ENCODE measurements at regions not wholly inside any gene's neighbourhood (a gene's known extent, or its start where the extent isn't known, plus 50 kb on each side); places are given as distances from the start of the nearest gene placed in this dataset.

DNA sequence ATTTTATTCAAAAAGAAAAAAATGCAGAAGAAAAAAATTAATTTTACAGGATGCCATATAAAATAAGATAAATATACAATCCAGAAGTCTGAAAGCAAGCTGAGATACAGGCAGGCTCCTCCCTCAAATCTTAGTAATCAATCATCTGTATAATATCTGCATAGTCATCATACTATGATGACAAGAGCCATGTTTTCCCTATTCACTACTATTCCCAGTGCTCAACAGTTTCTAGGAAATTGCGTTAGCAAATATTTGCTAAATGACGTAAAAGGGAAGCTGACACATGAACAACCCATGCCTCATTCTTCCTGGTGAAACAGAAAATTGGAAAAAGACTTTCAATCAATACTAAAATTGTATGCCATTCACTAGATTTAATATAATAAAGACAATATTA is 793.2 kb downstream of the SUCLG1 start:
- Histone ChIP-seq H3K27ac (no peak overlapping the region), H3K79me2 (no peaks in the 10 kb centered on the region), H3K27me3 (no peaks in the 10 kb centered on the region), H4K20me1 (ENCODE audit: insufficient read depth, poor library complexity, severe bottlenecking) (no peaks in the 10 kb centered on the region), H3K4me2 (no peak overlapping the region), H3K9me2 (replicated peaks; ENCODE audit: insufficient read depth) (no peaks in the 10 kb centered on the region), H2AFZ (no peak overlapping the region), H3K4me1 (ENCODE audit: insufficient read depth) (no peaks in the 10 kb centered on the region), H3K36me3 (replicated peaks; ENCODE audit: insufficient read depth, low read depth) (no peaks in the 10 kb centered on the region), H3K9me3 (ENCODE audit: low read depth) (no peaks in the 10 kb centered on the region), H3K4me3 (no peak overlapping the region)
- 79% methylated on average over 2 of the region's 2 CpGs for WGBS (ENCODE audit: low lambda C conversion rate, missing lambda C conversion rate)
- no peak for TF ChIP-seq EZH2phosphoT487 (IDR thresholded peaks at IDR 0.05; ENCODE audit: low read depth, severe bottlenecking, unreplicated experiment)
- no peak for TF ChIP-seq CTCF (IDR thresholded peaks at IDR 0.05; ENCODE audit: poor library complexity)
- TF ChIP-seq EZH2 (IDR thresholded peaks at IDR 0.05; ENCODE audit: borderline replicate concordance), result no peak
- DNase-seq (ENCODE audit: low spot score), result no peak

- Histone ChIP-seq H3K9me3 (ENCODE audit: low read depth) (no peaks in the 10 kb centered on the region), H3K9me2 (replicated peaks; ENCODE audit: insufficient read depth) (no peaks in the 10 kb centered on the region), H3K27ac (no peak overlapping the region), H3K4me1 (ENCODE audit: insufficient read depth) (no peaks in the 10 kb centered on the region), H3K27me3 (no peaks in the 10 kb centered on the region), H3K4me2 (no peak overlapping the region), H3K4me3 (no peak overlapping the region), H2AFZ (no peak overlapping the region), H4K20me1 (ENCODE audit: insufficient read depth, poor library complexity, severe bottlenecking) (no peaks in the 10 kb centered on the region), H3K79me2 (no peaks in the 10 kb centered on the region), H3K36me3 (replicated peaks; ENCODE audit: insufficient read depth, low read depth) (no peaks in the 10 kb centered on the region)
- TF ChIP-seq CTCF (IDR thresholded peaks at IDR 0.05; ENCODE audit: poor library complexity) (no peak), EZH2 (IDR thresholded peaks at IDR 0.05; ENCODE audit: borderline replicate concordance) (no peak), EZH2phosphoT487 (IDR thresholded peaks at IDR 0.05; ENCODE audit: low read depth, severe bottlenecking, unreplicated experiment) (no peak)
- DNase-seq (ENCODE audit: low spot score), result no peak
- 94% methylated on average over 1 of the region's 1 CpG for WGBS (ENCODE audit: low lambda C conversion rate, missing lambda C conversion rate)
Measured at GRCh38 chr2:83665154-83665553, 793.9 kb downstream of the SUCLG1 start.

DNA sequence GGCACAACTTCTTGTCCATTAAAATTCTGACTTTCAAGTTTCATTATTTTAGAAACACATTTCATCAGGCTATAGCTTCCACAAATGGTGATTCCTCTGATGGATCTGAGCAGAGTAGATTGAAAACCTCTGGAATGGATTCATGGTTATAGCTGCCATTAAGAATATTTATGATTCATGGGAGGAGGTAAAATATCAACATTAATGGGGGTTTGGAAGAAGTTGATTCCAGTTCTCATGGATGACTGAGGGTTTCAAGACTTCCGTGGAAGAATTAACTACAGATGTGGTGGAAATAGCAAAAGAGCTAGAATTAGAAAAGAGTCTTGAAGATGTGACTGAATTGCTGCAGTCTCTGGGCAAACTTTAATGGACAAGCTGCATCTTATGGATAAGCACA is 797.4 kb downstream of the SUCLG1 start:
- Histone ChIP-seq H3K36me3 (replicated peaks; ENCODE audit: insufficient read depth, low read depth) (no peaks in the 10 kb centered on the region), H3K9me2 (replicated peaks; ENCODE audit: insufficient read depth) (no peaks in the 10 kb centered on the region), H2AFZ (no peak overlapping the region), H4K20me1 (ENCODE audit: insufficient read depth, poor library complexity, severe bottlenecking) (no peaks in the 10 kb centered on the region), H3K79me2 (no peaks in the 10 kb centered on the region), H3K4me3 (no peak overlapping the region), H3K27me3 (no peaks in the 10 kb centered on the region), H3K4me1 (ENCODE audit: insufficient read depth) (no peaks in the 10 kb centered on the region), H3K27ac (no peak overlapping the region), H3K9me3 (ENCODE audit: low read depth) (no peaks in the 10 kb centered on the region), H3K4me2 (no peak overlapping the region)
- no peak for DNase-seq (ENCODE audit: low spot score)
- WGBS (ENCODE audit: low lambda C conversion rate, missing lambda C conversion rate), result 81% methylated on average over 1 of the region's 1 CpG
- TF ChIP-seq CTCF (IDR thresholded peaks at IDR 0.05; ENCODE audit: poor library complexity), result no peak
- no peak for TF ChIP-seq EZH2phosphoT487 (IDR thresholded peaks at IDR 0.05; ENCODE audit: low read depth, severe bottlenecking, unreplicated experiment)
- no peak for TF ChIP-seq EZH2 (IDR thresholded peaks at IDR 0.05; ENCODE audit: borderline replicate concordance)

DNA sequence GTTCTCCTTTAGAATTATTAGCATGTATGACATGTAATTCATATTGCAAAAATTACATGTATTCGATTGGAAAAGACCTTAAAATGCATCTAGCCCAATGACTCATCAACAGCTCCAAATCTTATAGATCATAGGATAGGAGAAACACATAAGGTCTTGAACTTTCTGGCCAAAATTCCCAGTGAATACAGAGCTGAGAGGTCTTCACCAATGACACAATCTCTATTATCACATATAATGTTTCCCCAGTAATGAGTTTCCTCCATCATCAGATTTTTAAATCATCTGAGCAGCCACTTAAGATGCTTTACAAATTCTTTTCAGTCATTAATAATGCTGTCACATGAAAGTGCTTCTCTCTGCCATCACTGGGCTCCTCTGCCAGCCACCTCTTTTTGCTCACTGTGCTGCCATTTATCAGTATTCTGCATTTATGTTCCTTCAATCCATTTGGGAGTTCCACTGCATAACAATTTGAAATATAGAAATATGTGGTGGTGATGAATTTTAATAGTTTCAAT is 804.9 kb downstream of the SUCLG1 start:
- Histone ChIP-seq H3K79me2 (no peaks in the 10 kb centered on the region), H2AFZ (no peak overlapping the region), H3K4me1 (ENCODE audit: insufficient read depth) (no peaks in the 10 kb centered on the region), H3K9me3 (ENCODE audit: low read depth) (no peaks in the 10 kb centered on the region), H4K20me1 (ENCODE audit: insufficient read depth, poor library complexity, severe bottlenecking) (no peaks in the 10 kb centered on the region), H3K4me2 (no peak overlapping the region), H3K9me2 (replicated peaks; ENCODE audit: insufficient read depth) (no peaks in the 10 kb centered on the region), H3K27ac (no peak overlapping the region), H3K27me3 (no peaks in the 10 kb centered on the region), H3K4me3 (no peak overlapping the region), H3K36me3 (replicated peaks; ENCODE audit: insufficient read depth, low read depth) (no peaks in the 10 kb centered on the region)
- no peak for TF ChIP-seq CTCF (IDR thresholded peaks at IDR 0.05; ENCODE audit: poor library complexity)
- no peak for TF ChIP-seq EZH2 (IDR thresholded peaks at IDR 0.05; ENCODE audit: borderline replicate concordance)
- TF ChIP-seq EZH2phosphoT487 (IDR thresholded peaks at IDR 0.05; ENCODE audit: low read depth, severe bottlenecking, unreplicated experiment), result no peak
- 71% methylated on average over 1 of the region's 1 CpG for WGBS (ENCODE audit: low lambda C conversion rate, missing lambda C conversion rate)
- DNase-seq (ENCODE audit: low spot score), result no peak
